Stimulated activated CD8-positive, alpha-beta memory T cell treated with anti-CD3 and anti-CD28 coated beads, Interleukin-12 subunit alpha, Interleukin-12 subunit beta, amount 100 ng/mL, for 1 hour (primary cell): ENCODE measurements at regions not wholly inside any gene's neighbourhood (a gene's known extent, or its start where the extent isn't known, plus 50 kb on each side); places are given as distances from the start of the nearest gene placed in this dataset.
A peak's percentile ranks its signal among the peaks of the same experiment; 100 is the strongest.

Source experiments
- DNase-seq: peaks from one replicate; pipeline ENCODE4 v3.0.0-alpha.2; 2020; ENCODE audit warnings: low read depth

- no peak for DNase-seq
Measured at GRCh38 chr14:106822905-106823304, 1296.5 kb downstream of the TMEM121 start.

GRCh38 chr14:106823552-106823951 is 1297.2 kb downstream of the TMEM121 start:
- no peak for DNase-seq

- DNase-seq, result no peak
Measured at GRCh38 chr14:106826833-106827369, 1300.5 kb downstream of the TMEM121 start.

- peak; percentile 12 for DNase-seq
Measured at GRCh38 chr14:106831322-106831720, 1304.9 kb downstream of the TMEM121 start.

- DNase-seq, result no peak
Measured at GRCh38 chr14:106837870-106838269, 1311.5 kb downstream of the TMEM121 start.

GRCh38 chr14:106838991-106839769 is 1312.8 kb downstream of the TMEM121 start:
- DNase-seq, result no peak

- no peak for DNase-seq
Measured at GRCh38 chr14:106840258-106840657, 1313.9 kb downstream of the TMEM121 start.

GRCh38 chr14:106840991-106841390 is 1314.6 kb downstream of the TMEM121 start:
- DNase-seq, result no peak

GRCh38 chr14:106841701-106842100 is 1315.3 kb downstream of the TMEM121 start:
- no peak for DNase-seq

- no peak for DNase-seq
Measured at GRCh38 chr14:106842687-106843086, 1316.3 kb downstream of the TMEM121 start.

GRCh38 chr14:106843386-106843785 is 1317.0 kb downstream of the TMEM121 start:
- no peak for DNase-seq

- no peak for DNase-seq
Measured at GRCh38 chr14:106843951-106844483, 1317.6 kb downstream of the TMEM121 start.

GRCh38 chr14:106844608-106845285 is 1318.4 kb downstream of the TMEM121 start:
- peak; percentile 52 for DNase-seq

- peak; percentile 25 for DNase-seq
Measured at GRCh38 chr14:106845286-106846087, 1319.1 kb downstream of the TMEM121 start.

- DNase-seq, result no peak
Measured at GRCh38 chr14:106846218-106846617, 1319.8 kb downstream of the TMEM121 start.

GRCh38 chr14:106848330-106849121 is 1322.1 kb downstream of the TMEM121 start:
- DNase-seq, result no peak

- no peak for DNase-seq
Measured at GRCh38 chr14:106850913-106851825, 1324.8 kb downstream of the TMEM121 start.

- peak; percentile 49 for DNase-seq
Measured at GRCh38 chr14:106872611-106873446, 1346.4 kb downstream of the TMEM121 start.

GRCh38 chr14:106874350-106874749 is 1348.0 kb downstream of the TMEM121 start:
- DNase-seq, result no peak
